GM12878 (cell line): ENCODE measurements at regions not wholly inside any gene's neighbourhood (a gene's known extent, or its start where the extent isn't known, plus 50 kb on each side); places are given as distances from the start of the nearest gene placed in this dataset.

ENCODE experiments used
- ATAC-seq: fragments of 200-7000 bp; cut with Tn5 transposase; 3 replicates; pipeline ENCODE4 v1.9.1; 2020; ENCODE audit warnings: mild to moderate bottlenecking, moderate library complexity
- BruUV-seq: library from RNA; stranded (reverse); fragments of 400-500 nt; replicated peaks from 2 replicates; lab custom pipeline; 2021; lab: Mats Ljungman, UMichigan
- CTCF ChIA-PET: fragments of 300-600 bp; sonication (Branson Sonifier 250); formaldehyde crosslinking; extraction: SDS; loops from one replicate; lab custom pipeline; 2021; ENCODE audit warnings: inconsistent platforms; lab: Yijun Ruan, JAX
- POLR2A ChIA-PET: fragments of 350-600 bp; formaldehyde crosslinking; extraction: SDS; loops from one replicate; lab custom pipeline; 2021; ENCODE audit warnings: inconsistent platforms; lab: Charles Lee
- RAD21 ChIA-PET: fragments of 300-600 bp; sonication (Branson Sonifier 250); formaldehyde crosslinking; loops from one replicate; lab custom pipeline; 2023; ENCODE audit warnings: antibody characterized with exemption; ENCODE audit not compliant: unreplicated experiment; lab: Charles Lee
- SMC1A ChIA-PET: fragments of 300-600 bp; sonication (Branson Sonifier 250); formaldehyde crosslinking; loops from one replicate; lab custom pipeline; 2023; ENCODE audit not compliant: unreplicated experiment, uncharacterized antibody; lab: Charles Lee
- DNase-seq: peaks from one replicate; pipeline ENCODE4 v3.0.0-alpha.2; 2011; ENCODE audit warnings: low read depth, low spot score
- FAIRE-seq: peaks from 3 replicates; lab custom pipeline; 2011; peaks lifted over from hg19 to GRCh38; lab: Jason Lieb, UNC
- H2AFZ ChIP-seq: 2 replicates; pipeline ENCODE4 v1.6.0; 2011; ENCODE audit warnings: low read depth, low read length, control low read depth; ENCODE audit not compliant: control insufficient read depth
- H3K27ac ChIP-seq: 2 replicates; pipeline ENCODE4 v1.5.1; 2011; ENCODE audit warnings: control low read depth; ENCODE audit not compliant: control insufficient read depth, insufficient read depth
- H3K27me3 ChIP-seq, 2 experiments: replicated peaks in 1 of 2; 2 replicates each; pipeline versions ENCODE4 v1.6.0 to v1.6.1; 2011; ENCODE audit warnings: low read length in 1 of 2; ENCODE audit not compliant: control insufficient read depth in 2 of 2, insufficient read depth in 2 of 2
- H3K36me3 ChIP-seq, 2 experiments: 2 replicates each; pipeline ENCODE4 v1.5.1; 2011; ENCODE audit warnings: low read length in 1 of 2; ENCODE audit not compliant: control insufficient read depth in 2 of 2, insufficient read depth in 2 of 2
- H3K4me1 ChIP-seq: 2 replicates; pipeline ENCODE4 v1.6.1; 2011; ENCODE audit warnings: mild to moderate bottlenecking, low read length, moderate library complexity, mixed read lengths; ENCODE audit not compliant: control insufficient read depth, insufficient read depth
- H3K4me2 ChIP-seq: 2 replicates; pipeline ENCODE4 v1.6.0; 2011; ENCODE audit warnings: control low read depth; ENCODE audit not compliant: control insufficient read depth, insufficient read depth
- H3K4me3 ChIP-seq: fragments of 200-600 bp; sonication (generic); 2 replicates; pipeline ENCODE4 v1.5.1; 2016
- H3K79me2 ChIP-seq: 2 replicates; pipeline ENCODE4 v1.6.0; 2011; ENCODE audit warnings: low read length; ENCODE audit not compliant: control insufficient read depth, insufficient read depth
- H3K9ac ChIP-seq: 2 replicates; pipeline ENCODE4 v1.8.0; 2011; ENCODE audit warnings: low read length, control low read depth, mixed read lengths; ENCODE audit not compliant: control insufficient read depth, insufficient read depth
- H3K9me3 ChIP-seq: replicated peaks from 3 replicates; pipeline ENCODE4 v1.5.1; 2011; ENCODE audit warnings: mild to moderate bottlenecking, low read length; ENCODE audit not compliant: control insufficient read depth, insufficient read depth
- H4K20me1 ChIP-seq: 2 replicates; pipeline ENCODE4 v1.6.0; 2011; ENCODE audit not compliant: control insufficient read depth, insufficient read depth
- CHD2 ChIP-seq: IDR thresholded peaks from 2 replicates; pipeline ENCODE4 v1.6.1; 2011; ENCODE audit warnings: low read depth, low read length, improper control_type of control experiment, borderline replicate concordance
- CREB1 ChIP-seq: IDR thresholded peaks from 2 replicates; pipeline ENCODE4 v1.6.1; 2012; ENCODE audit warnings: low read depth, mild to moderate bottlenecking, inconsistent platforms
- EP300 ChIP-seq, 2 experiments: fragments of 150-350 bp in 1 of 2; IDR thresholded peaks; 2 replicates each; pipeline ENCODE4 v1.6.1; 2011 to 2012; ENCODE audit warnings: low read depth in 2 of 2, low read length in 2 of 2, borderline replicate concordance in 1 of 2, improper control_type of control experiment in 1 of 2, inconsistent platforms in 1 of 2; ENCODE audit not compliant: control insufficient read depth in 1 of 2
- HCFC1 ChIP-seq: fragments of 150-350 bp; IDR thresholded peaks from 2 replicates; pipeline ENCODE4 v1.6.1; 2014; ENCODE audit warnings: low read length
- HDAC6 ChIP-seq: fragments of 200-600 bp; sonication (generic); IDR thresholded peaks from one replicate; pipeline ENCODE4 v1.8.0; 2017; ENCODE audit warnings: antibody characterized with exemption; ENCODE audit not compliant: unreplicated experiment
- KAT2A ChIP-seq: conservative IDR thresholded peaks from 2 replicates; pipeline ENCODE4 v1.6.1; 2011; ENCODE audit warnings: low read depth, low read length; ENCODE audit not compliant: control insufficient read depth
- MEF2B ChIP-seq: fragments of 450-650 bp; IDR thresholded peaks from 2 replicates; pipeline ENCODE4 v1.6.1; 2018; ENCODE audit warnings: mild to moderate bottlenecking, moderate library complexity; ENCODE audit not compliant: partially characterized antibody, poor library complexity, severe bottlenecking
- NFIC ChIP-seq: IDR thresholded peaks from 2 replicates; pipeline ENCODE4 v1.6.1; 2012; ENCODE audit warnings: low read depth, mild to moderate bottlenecking, inconsistent platforms, low read length, moderate library complexity
- PAX5 ChIP-seq: IDR thresholded peaks from 2 replicates; pipeline ENCODE4 v1.6.1; 2011; ENCODE audit warnings: low read depth, low read length, borderline replicate concordance
- SMAD5 ChIP-seq: IDR thresholded peaks from 2 replicates; pipeline ENCODE4 v1.6.1; 2016; ENCODE audit warnings: antibody characterized with exemption, low read depth
- SRF ChIP-seq, 2 experiments: IDR thresholded peaks; 2 replicates each; pipeline ENCODE4 v1.6.1; 2011; ENCODE audit warnings: low read depth in 2 of 2, low read length in 2 of 2, mild to moderate bottlenecking in 1 of 2, moderate library complexity in 1 of 2
- YBX1 ChIP-seq: fragments of 450-650 bp; IDR thresholded peaks from 2 replicates; pipeline ENCODE4 v1.6.1; 2016; ENCODE audit warnings: antibody characterized with exemption
- YY1 ChIP-seq: IDR thresholded peaks from 2 replicates; pipeline ENCODE4 v1.6.1; 2011; ENCODE audit warnings: low read depth, mild to moderate bottlenecking, low read length
- WGBS: methylation state at CpG from one replicate; pipeline ENCODE4 v1.1.6; 2016; ENCODE audit warnings: low lambda C conversion rate; ENCODE audit not compliant: insufficient replicate concordance, insufficient coverage; ENCODE audit errors: missing lambda C conversion rate; 5-methylcytosine and 5-hydroxymethylcytosine counted together
- in situ Hi-C: fragments of 300-500 bp; cut with MboI; formaldehyde crosslinking; loops from 9 replicates; pipeline ENCODE4 v1.14.3; 2018; ENCODE audit warnings: mixed read lengths
- intact Hi-C: fragments of 100-400 bp; cut with micrococcal nuclease; formaldehyde crosslinking; loops from one replicate; pipeline ENCODE4 v1.14.2; 2022; ENCODE audit not compliant: unreplicated experiment
- TF ChIP-seq, protein P1 (sequence below): fragments of 450-650 bp; IDR thresholded peaks from 2 replicates; pipeline ENCODE4 v1.6.1; 2016; ENCODE audit warnings: mild to moderate bottlenecking
- TF ChIP-seq, protein P2 (sequence below): IDR thresholded peaks from 2 replicates; pipeline ENCODE4 v1.6.1; 2011; ENCODE audit warnings: borderline replicate concordance, low read depth, mild to moderate bottlenecking, moderate library complexity, low read length; ENCODE audit not compliant: insufficient read depth, poor library complexity, severe bottlenecking
- TF ChIP-seq, protein P3 (sequence below): IDR thresholded peaks from 2 replicates; pipeline ENCODE4 v1.6.1; 2012; ENCODE audit warnings: low read depth, low read length, improper control_type of control experiment

DNA sequence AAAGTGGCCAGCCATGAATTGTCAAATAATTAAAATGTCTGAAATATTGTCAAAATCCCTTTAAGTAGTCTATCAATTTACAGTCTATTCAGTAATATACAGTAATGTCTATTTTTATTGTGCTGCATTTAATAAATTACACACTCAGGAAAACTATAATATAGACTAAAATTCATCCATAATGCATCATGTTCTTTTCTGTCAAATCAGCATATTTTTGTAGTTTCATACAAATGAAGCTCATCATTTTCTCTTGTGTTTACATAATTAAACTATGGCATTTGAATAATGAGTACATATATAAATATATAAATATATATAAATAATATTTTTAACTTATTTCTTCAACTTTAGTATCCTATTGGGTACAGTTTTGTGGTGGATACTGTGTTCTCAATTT, 868.7 kb upstream of the CHORDC1 start (continued):
- TF ChIP-seq NFIC, result no peak

DNA sequence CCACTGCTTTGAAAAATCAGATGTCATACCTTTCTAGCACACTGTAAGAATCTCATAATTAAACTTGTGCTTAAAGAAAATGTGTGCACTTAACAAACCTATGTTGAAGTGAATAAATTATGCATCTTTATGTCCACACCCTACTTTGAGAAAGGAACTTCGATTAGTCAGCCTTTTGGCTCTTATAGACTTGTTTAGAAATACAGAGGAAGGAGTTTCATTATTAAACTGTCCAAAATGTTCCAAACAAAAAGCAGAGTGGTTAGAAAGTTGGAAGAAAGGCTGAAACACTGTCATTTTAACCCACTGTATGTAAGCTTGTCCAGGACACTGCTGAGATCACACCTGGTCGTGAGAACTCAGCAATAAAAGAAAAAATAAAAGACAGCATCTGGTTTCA, 863.2 kb upstream of the CHORDC1 start:
- H3K4me3 ChIP-seq, result no peak overlapping the region
- H3K27ac ChIP-seq, result no peak overlapping the region
- H3K4me2 ChIP-seq, result no peak overlapping the region
- no peaks in the 10 kb centered on the region for H4K20me1 ChIP-seq
- ChIA-PET CTCF (no interaction called here), POLR2A (no interaction called here), SMC1A (no interaction called here), RAD21 (no interaction called here)
- no peak for ATAC-seq
- DNase-seq, result no peak
- BruUV-seq, result no TSS peak
- no peak for FAIRE-seq
- TF ChIP-seq HDAC6 (no peak), SRF (IDR thresholded peaks at IDR 0.05; ENCODE audit: low read depth in 2 of 2, low read length in 2 of 2) (no peak), KAT2A (no peak), CREB1 (no peak), PAX5 (no peak), HCFC1 (no peak)
- H3K4me1 ChIP-seq, result no peaks in the 10 kb centered on the region
- H3K36me3 ChIP-seq, result no peaks in the 10 kb centered on the region
- H3K9ac ChIP-seq, result no peak overlapping the region
- H3K79me2 ChIP-seq, result no peaks in the 10 kb centered on the region
- 0% methylated on average over 2 of the region's 2 CpGs for WGBS
- no peaks in the 10 kb centered on the region for H3K27me3 ChIP-seq
- intact Hi-C loops, result no loop called here
- no peak overlapping the region for H2AFZ ChIP-seq
- in situ Hi-C loops, result no loop called here
- H3K9me3 ChIP-seq, result no peaks in the 10 kb centered on the region

DNA sequence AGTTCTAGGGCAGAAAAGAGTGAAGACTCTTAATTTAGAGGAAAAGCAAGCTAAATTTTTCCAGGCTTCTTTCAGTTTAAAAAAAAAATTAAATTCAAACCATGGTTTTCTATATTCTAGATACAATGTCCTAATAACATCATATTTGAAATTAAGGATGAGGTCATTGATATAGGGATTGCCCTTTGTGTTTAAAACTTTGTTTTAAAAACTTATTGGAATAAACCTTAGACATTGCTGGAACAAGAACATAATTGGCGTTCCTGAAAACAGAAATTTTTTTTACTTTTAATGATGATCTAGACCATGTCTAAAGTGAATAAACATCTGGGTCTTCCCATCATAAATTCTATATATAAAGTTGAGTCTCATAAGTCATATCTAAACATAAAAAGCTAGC, 859.4 kb upstream of the CHORDC1 start:
- DNase-seq (no peak), ATAC-seq (no peak), FAIRE-seq (no peak)
- Histone ChIP-seq H3K9ac (no peak overlapping the region), H3K36me3 (no peaks in the 10 kb centered on the region), H3K27ac (no peak overlapping the region), H3K27me3 (no peaks in the 10 kb centered on the region), H3K4me3 (no peak overlapping the region), H3K4me1 (no peaks in the 10 kb centered on the region), H3K79me2 (no peaks in the 10 kb centered on the region), H2AFZ (no peak overlapping the region), H3K4me2 (no peak overlapping the region), H3K9me3 (no peaks in the 10 kb centered on the region), H4K20me1 (no peaks in the 10 kb centered on the region)
- BruUV-seq, result no TSS peak
- ChIA-PET CTCF (no interaction called here), SMC1A (no interaction called here), RAD21 (no interaction called here), POLR2A (no interaction called here)
- in situ Hi-C loops (no loop called here), intact Hi-C loops (no loop called here)
- 0% methylated on average over 1 of the region's 1 CpG for WGBS
- TF ChIP-seq, protein P1, sequence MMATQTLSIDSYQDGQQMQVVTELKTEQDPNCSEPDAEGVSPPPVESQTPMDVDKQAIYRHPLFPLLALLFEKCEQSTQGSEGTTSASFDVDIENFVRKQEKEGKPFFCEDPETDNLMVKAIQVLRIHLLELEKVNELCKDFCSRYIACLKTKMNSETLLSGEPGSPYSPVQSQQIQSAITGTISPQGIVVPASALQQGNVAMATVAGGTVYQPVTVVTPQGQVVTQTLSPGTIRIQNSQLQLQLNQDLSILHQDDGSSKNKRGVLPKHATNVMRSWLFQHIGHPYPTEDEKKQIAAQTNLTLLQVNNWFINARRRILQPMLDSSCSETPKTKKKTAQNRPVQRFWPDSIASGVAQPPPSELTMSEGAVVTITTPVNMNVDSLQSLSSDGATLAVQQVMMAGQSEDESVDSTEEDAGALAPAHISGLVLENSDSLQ, result no peak
- TF ChIP-seq MEF2B, result no peak
- TF ChIP-seq CHD2, result no peak
- TF ChIP-seq YBX1, result no peak
- TF ChIP-seq EP300 (IDR thresholded peaks at IDR 0.05; ENCODE audit: borderline replicate concordance in 1 of 2, control insufficient read depth in 1 of 2, low read depth in 2 of 2, low read length in 2 of 2), result no peak
- TF ChIP-seq, protein P2, sequence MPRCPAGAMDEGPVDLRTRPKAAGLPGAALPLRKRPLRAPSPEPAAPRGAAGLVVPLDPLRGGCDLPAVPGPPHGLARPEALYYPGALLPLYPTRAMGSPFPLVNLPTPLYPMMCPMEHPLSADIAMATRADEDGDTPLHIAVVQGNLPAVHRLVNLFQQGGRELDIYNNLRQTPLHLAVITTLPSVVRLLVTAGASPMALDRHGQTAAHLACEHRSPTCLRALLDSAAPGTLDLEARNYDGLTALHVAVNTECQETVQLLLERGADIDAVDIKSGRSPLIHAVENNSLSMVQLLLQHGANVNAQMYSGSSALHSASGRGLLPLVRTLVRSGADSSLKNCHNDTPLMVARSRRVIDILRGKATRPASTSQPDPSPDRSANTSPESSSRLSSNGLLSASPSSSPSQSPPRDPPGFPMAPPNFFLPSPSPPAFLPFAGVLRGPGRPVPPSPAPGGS, result no peak
- TF ChIP-seq SMAD5, result no peak
- TF ChIP-seq, protein P3, sequence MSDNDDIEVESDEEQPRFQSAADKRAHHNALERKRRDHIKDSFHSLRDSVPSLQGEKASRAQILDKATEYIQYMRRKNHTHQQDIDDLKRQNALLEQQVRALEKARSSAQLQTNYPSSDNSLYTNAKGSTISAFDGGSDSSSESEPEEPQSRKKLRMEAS, result no peak
- no peak for TF ChIP-seq YY1
